Activated T-cell treated with anti-CD3 and anti-CD28 coated beads, Interleukin-2, amount 50 U/mL, for 4 hours (primary cell): ENCODE measurements at regions not wholly inside any gene's neighbourhood (a gene's known extent, or its start where the extent isn't known, plus 50 kb on each side); places are given as distances from the start of the nearest gene placed in this dataset.
"Not testable (repeated sequence)": the region's sequence is repeated elsewhere in the genome, so short reads cannot be mapped to it uniquely, and the experiment has no call there.

Experiments
- ATAC-seq, 2 donors: fragments of 200-7000 bp; cut with Tn5 transposase; one replicate each; pipeline ENCODE4 v1.10.0; 2021
- DNase-seq: peaks from one replicate; pipeline ENCODE4 v3.0.0-alpha.2; 2020
- H3K27me3 Mint-ChIP-seq: one replicate; pipeline ENCODE4 v1.8.0; 2021; ENCODE audit warnings: low read depth, mixed read lengths
- H3K36me3 Mint-ChIP-seq: one replicate; pipeline ENCODE4 v1.8.0; 2022; ENCODE audit warnings: mixed read lengths; ENCODE audit not compliant: insufficient read depth
- H3K4me1 Mint-ChIP-seq: one replicate; pipeline ENCODE4 v1.8.0; 2021; ENCODE audit warnings: low read depth, mixed read lengths
- H3K4me3 Mint-ChIP-seq: one replicate; pipeline ENCODE4 v1.8.0; 2021; ENCODE audit warnings: mild to moderate bottlenecking, moderate library complexity, mixed read lengths
- H3K9me3 Mint-ChIP-seq: one replicate; pipeline ENCODE4 v1.8.0; 2021; ENCODE audit warnings: mixed read lengths

DNA sequence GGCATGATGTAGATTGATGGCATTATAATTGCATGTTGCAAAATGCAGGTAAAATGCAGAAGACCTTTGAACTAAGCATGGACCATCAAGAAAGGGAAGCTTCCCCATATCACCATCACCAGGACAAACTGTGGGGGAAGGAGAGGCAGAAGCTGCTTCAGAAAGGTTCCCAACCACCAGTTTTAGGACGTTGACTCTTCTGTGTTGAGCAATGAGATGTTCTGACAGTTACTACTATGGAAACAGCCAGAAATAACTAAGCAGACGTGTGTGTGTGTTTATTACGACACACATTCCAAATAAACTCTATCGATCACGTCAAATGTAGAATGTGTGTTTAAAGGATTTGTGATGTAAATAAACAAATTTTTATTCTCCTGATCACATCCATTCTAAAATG is 110.2 kb upstream of the PLD5 start:
- Mint-ChIP-seq H3K36me3 (no peaks in the 10 kb centered on the region), H3K27me3 (no peaks in the 10 kb centered on the region), H3K4me1 (no peaks in the 10 kb centered on the region), H3K4me3 (no peak overlapping the region), H3K9me3 (no peaks in the 10 kb centered on the region)
- DNase-seq (no peak), ATAC-seq (no peak)

DNA sequence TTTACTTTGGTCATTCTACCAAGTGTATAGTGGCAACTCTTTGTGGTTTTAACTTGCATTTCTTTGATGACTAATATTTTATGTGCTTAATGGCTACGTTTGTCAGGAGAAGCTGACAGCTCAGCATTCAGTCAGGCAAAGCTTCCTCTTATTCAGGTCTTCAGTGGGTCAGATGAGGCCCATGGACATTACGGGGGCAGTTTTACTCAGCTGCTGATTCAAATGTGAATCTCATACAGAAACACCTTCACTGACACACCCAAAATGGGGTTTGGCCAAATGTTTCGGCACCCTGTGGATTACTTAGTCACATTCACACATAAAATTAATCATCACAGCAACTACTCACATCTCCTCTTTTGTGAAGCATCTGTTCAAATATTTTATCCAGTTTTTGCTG is 104.9 kb upstream of the PLD5 start:
- Mint-ChIP-seq H3K4me1 (no peaks in the 10 kb centered on the region), H3K9me3 (no peaks in the 10 kb centered on the region), H3K27me3 (no peaks in the 10 kb centered on the region), H3K4me3 (no peak overlapping the region), H3K36me3 (no peaks in the 10 kb centered on the region)
- no peak for DNase-seq
- ATAC-seq, result no peak

DNA sequence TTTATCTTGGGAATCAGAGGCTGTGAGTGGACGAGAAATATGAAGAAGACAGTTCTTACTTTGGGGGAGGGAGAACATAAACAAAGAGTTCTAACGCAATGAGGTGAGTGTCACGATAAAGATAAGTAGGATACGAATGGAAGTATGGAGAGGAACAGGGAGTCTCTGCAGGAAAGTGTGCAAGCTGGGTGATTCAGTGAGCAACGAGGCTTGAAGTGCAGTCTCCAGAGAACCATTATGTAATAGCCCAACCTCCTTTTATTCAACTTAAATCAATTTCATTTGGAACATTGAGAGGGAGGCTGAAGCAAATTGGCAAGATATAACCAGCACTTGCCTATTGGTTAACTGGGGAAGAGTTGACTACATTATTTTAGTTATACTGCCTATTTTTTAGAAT is 99.3 kb upstream of the PLD5 start:
- H3K27me3 Mint-ChIP-seq, result no peaks in the 10 kb centered on the region
- H3K9me3 Mint-ChIP-seq, result peaks cover 2% of the 10 kb centered on the region
- ATAC-seq (no peak), DNase-seq (no peak)
- H3K4me1 Mint-ChIP-seq, result no peaks in the 10 kb centered on the region
- H3K4me3 Mint-ChIP-seq, result no peak overlapping the region
- H3K36me3 Mint-ChIP-seq, result no peaks in the 10 kb centered on the region

DNA sequence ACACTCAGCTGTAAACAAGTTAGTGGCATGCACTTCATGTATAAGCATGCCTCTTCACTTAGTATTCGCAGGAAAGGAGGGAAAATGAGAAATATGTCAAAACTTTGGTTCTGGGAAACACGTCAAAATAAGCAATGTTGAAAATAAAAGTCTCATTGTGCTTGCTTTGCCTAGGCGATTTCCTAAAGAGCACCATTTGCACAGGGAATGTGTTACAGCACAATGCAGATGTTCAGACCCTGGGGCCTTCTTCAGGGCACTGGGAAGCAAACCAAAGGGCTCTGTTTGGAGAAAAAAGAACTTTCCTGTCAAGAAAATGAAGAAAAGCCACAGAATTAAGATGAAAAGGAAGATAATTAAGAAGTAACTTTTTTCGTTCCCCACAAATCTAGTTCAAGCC is 98.6 kb upstream of the PLD5 start:
- no peaks in the 10 kb centered on the region for H3K36me3 Mint-ChIP-seq
- H3K4me1 Mint-ChIP-seq, result no peaks in the 10 kb centered on the region
- H3K4me3 Mint-ChIP-seq, result no peak overlapping the region
- no peak for ATAC-seq
- DNase-seq, result no peak
- peaks cover 5% of the 10 kb centered on the region for H3K9me3 Mint-ChIP-seq
- H3K27me3 Mint-ChIP-seq, result no peaks in the 10 kb centered on the region

DNA sequence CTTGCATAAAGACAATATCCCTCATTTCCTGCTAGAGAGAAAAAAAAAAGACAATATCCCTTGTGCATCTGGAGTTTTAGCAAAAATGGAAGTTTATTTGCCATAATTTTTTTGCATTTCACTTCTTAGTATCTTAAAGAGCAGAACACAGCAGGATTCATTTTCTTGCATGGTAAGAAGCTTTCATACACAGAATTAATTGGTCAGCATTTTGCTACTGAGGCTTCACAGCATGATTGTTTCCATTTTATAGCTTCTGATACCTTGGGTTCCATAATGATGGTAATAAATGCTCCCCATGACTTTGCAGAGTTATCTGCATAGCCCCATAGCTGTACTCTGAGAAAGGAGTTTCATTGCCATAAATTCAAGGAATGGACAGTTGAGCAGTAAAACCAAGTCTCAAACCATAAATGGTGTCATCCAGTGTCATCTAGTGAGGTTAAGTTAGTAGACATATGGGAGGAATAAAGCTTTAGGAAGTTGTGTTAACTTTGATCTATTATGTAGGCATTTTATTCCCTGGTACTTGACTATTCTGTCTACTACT is 88.8 kb upstream of the PLD5 start:
- Mint-ChIP-seq H3K4me1 (no peaks in the 10 kb centered on the region), H3K27me3 (peaks cover 7% of the 10 kb centered on the region), H3K4me3 (no peak overlapping the region), H3K9me3 (peaks cover 6% of the 10 kb centered on the region), H3K36me3 (no peaks in the 10 kb centered on the region)
- DNase-seq (no peak), ATAC-seq (no peak)

DNA sequence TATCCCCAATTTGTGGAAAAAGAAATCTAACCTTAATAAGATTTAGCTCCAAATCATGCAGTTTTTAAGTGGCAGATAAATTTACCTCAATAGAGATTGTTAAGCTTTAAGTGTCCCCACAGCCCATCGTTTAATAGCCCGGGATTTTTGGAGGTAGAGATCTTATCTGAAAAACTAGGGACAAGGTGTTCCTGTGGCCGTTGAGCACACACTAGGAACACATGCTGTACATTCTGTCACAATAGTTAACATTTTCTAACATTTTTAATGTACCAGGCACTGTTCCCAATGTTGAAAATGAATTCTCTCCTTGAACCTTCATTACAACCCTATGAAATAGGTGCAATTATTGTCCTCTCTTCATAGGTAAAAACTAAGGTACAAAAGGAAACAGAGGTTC is 85.7 kb upstream of the PLD5 start:
- Mint-ChIP-seq H3K4me3 (no peak overlapping the region), H3K36me3 (no peaks in the 10 kb centered on the region), H3K27me3 (peaks cover 7% of the 10 kb centered on the region), H3K9me3 (no peaks in the 10 kb centered on the region), H3K4me1 (no peaks in the 10 kb centered on the region)
- ATAC-seq (no peak), DNase-seq (no peak)

DNA sequence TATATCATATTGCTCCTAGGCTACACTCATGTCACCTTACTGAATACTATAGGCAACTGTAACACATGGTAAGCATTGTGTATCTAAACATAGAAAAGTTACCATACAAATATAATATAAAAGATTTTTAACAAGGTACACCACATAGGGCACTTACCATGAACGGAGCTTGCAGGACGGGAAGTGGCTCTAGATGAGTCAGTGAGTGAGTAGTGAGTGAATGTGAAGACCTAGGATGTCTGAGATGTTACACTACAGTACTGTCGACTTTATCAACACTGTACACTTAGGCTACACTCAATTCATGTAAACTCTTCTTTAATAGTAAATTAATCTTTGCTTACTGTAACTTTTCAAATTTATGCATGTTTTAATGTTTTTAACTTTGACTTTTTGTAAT is 81.0 kb upstream of the PLD5 start:
- no peak for DNase-seq
- Mint-ChIP-seq H3K9me3 (no peaks in the 10 kb centered on the region), H3K27me3 (no peaks in the 10 kb centered on the region), H3K4me3 (no peak overlapping the region), H3K4me1 (no peaks in the 10 kb centered on the region), H3K36me3 (no peaks in the 10 kb centered on the region)
- no peak for ATAC-seq

DNA sequence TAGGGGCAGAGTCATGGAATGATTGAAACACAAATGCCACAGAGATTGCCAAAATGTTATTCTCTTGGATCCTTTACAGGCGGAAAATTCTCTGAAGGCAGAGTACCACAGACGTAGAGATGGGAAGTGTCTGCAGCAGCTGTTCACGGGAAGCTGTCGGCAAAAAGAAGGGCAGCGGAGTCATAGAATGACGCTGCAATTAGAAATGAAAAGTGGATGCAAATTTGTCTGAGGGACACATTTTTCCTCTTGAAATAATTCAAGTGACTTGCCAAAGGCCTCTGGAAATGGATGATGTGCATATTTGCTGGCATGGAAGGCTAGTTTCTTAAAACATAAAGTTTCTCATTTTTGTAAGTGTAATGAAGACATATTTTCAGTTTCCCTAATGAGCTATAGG is 77.5 kb upstream of the PLD5 start:
- no peaks in the 10 kb centered on the region for H3K4me1 Mint-ChIP-seq

DNA sequence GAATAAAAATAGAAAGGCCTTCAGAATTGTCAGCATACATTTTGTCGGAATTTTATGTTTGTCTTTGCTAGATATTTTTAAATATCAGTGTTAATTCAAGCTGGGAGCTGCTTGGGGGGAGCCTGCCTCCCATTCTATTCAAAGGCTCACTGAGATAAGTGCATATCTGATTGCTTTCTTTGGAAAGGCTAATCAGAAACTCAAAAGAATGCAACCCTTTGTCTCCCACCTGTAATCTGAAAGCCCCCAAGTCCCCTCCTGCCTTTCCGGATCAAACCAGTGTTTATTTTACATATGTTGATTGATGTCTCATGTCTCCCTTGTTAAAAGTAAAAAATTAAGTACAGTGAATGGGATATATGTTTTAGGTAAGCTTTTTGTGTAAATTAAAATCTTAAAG is 69.3 kb upstream of the PLD5 start:
- not testable (repeated sequence) for H3K4me1 Mint-ChIP-seq, DNase-seq, H3K4me3 Mint-ChIP-seq, H3K36me3 Mint-ChIP-seq, H3K27me3 Mint-ChIP-seq, ATAC-seq
- peaks cover 21% of the 10 kb centered on the region for H3K9me3 Mint-ChIP-seq

More for the DNA sequence above, 77.5 kb upstream of the PLD5 start:
- DNase-seq (no peak), ATAC-seq (no peak)
- H3K36me3 Mint-ChIP-seq, result no peaks in the 10 kb centered on the region
- H3K27me3 Mint-ChIP-seq, result no peaks in the 10 kb centered on the region
- no peaks in the 10 kb centered on the region for H3K9me3 Mint-ChIP-seq
- H3K4me3 Mint-ChIP-seq, result no peak overlapping the region

DNA sequence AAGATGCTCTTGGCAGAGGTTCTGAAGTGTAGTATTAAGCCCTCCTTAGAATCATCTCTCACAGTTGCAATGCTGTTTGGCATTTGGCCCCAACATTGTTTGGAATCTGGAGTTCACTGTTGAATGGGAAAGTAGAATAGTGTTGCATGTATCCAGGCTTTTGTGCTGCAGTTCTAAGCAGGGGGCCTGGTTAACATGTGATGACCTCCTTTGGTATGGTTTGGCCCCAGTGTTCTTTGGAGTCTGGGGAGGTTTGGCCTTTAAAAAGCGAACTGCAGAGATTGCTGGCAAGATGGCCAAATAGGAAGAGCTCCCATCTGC is 61.8 kb upstream of the PLD5 start:
- DNase-seq, result no peak
- Mint-ChIP-seq H3K4me3 (no peak overlapping the region), H3K27me3 (peaks cover 7% of the 10 kb centered on the region)

DNA sequence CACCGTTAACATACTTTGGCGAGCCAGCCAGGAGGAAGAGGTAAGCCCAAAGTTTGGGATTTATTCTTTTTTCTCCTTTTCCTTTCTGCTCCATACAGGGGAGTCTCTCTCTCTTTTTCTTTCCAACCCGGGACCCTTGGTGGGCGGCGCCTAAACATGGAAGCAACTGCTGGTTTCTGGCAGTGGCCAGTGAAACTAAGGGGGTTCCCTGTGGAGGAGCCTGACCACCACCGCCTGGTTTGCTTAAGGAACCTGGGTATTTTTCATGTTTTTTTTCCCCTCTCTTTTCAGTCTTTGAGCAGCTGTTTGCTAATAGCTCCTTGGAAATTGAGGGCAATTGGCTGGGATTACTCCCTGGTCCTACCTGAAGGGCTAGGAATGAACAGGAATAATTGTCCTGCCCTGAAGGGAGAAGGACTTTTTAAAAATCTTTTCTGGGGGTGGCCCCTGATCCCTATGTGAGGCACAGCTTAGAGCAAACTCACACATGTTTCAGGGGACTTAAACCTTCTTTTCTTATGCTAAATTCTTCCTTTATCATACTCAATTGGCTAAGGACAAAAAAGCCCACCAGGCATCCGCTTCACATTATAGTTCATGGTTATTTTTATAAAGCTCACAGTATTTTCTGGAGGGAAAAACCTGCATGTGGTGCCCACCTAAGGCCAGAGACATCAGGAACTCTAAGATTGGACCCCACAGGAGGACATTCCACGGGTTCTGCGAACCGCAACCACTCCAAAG is 61.3 kb upstream of the PLD5 start:
- DNase-seq, result no peak
- Mint-ChIP-seq H3K4me1 (no peaks in the 10 kb centered on the region), H3K27me3 (peaks cover 7% of the 10 kb centered on the region), H3K36me3 (no peaks in the 10 kb centered on the region), H3K4me3 (no peak overlapping the region), H3K9me3 (no peaks in the 10 kb centered on the region)
- no peak for ATAC-seq

More for the DNA sequence above, 61.8 kb upstream of the PLD5 start:
- H3K4me1 Mint-ChIP-seq, result no peaks in the 10 kb centered on the region
- H3K36me3 Mint-ChIP-seq, result no peaks in the 10 kb centered on the region
- peaks cover 3% of the 10 kb centered on the region for H3K9me3 Mint-ChIP-seq
- no peak for ATAC-seq

DNA sequence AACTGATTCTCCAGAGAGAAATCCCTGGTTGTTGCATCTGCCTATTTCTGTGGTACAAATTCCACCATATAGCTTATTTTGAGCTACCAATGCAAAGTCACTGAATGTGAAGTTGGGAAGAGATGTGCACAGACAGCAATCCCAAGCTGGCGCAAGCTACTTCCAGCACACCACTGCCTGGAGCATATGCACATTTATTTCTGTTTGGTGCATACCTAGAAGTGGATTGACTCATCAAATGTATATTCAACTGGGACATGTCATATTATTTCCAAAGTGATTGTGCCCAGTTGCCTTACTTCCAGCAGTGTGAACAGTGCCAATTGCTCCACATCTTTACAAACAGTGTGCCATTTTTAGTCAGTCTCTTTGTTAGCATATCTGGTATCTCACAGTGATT is 58.2 kb upstream of the PLD5 start:
- DNase-seq (no peak), ATAC-seq (no peak)
- peaks cover 5% of the 10 kb centered on the region for H3K27me3 Mint-ChIP-seq
- H3K9me3 Mint-ChIP-seq, result peaks cover 3% of the 10 kb centered on the region
- H3K36me3 Mint-ChIP-seq, result no peaks in the 10 kb centered on the region
- no peaks in the 10 kb centered on the region for H3K4me1 Mint-ChIP-seq
- H3K4me3 Mint-ChIP-seq, result no peak overlapping the region

DNA sequence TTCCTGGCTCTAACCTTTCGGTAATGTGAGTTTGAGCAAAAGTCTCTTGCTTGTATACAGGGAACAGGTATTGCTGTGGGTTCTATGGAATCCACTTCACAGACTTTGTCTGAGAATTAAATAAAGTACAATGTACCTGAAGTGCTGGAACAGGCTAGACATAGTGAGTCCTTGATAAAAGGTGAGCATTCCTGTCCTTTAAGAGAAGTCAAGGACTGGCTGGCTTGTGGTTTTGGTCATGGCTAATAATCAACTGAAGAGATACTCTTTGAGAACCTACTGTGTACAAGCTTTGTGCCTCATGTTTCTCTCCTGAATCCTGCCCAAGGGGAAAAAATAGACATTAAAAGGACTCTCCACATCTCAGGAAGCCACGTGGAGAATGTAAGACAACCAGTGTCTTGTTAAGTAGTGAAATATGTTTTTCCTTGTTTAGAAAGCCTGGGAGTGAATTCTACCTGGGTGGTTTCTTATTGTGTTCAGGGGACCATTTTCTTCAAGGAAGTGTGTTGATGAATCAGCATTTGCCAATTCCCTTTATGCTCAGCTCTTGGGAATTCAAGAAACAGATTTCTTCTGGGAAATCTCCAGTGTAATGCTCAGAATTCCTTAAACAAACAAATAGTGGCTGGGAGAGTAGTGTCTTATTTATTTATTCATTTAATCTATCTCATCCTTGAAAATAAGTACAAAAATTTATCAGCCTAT is 55.2 kb upstream of the PLD5 start:
- ATAC-seq, result no peak
- Mint-ChIP-seq H3K4me3 (no peak overlapping the region), H3K9me3 (peaks cover 3% of the 10 kb centered on the region), H3K4me1 (no peaks in the 10 kb centered on the region), H3K27me3 (no peaks in the 10 kb centered on the region), H3K36me3 (no peaks in the 10 kb centered on the region)
- DNase-seq, result no peak
